Parathyroid adenoma (tissue), 2 donors: ENCODE measurements at regions not wholly inside any gene's neighbourhood (a gene's known extent, or its start where the extent isn't known, plus 50 kb on each side); places are given as distances from the start of the nearest gene placed in this dataset.
"Not testable (repeated sequence)": the region's sequence is repeated elsewhere in the genome, so short reads cannot be mapped to it uniquely, and the experiment has no call there.

Experiments used
- H2AFZ ChIP-seq: fragments of 300-600 bp; sonication (generic); one replicate; pipeline ENCODE4 v1.7.0; 2017; ENCODE audit warnings: antibody characterized with exemption, mild to moderate bottlenecking
- H3K27ac ChIP-seq: fragments of 300-600 bp; sonication (generic); one replicate; pipeline ENCODE4 v1.7.0; 2017
- H3K27me3 ChIP-seq: fragments of 300-600 bp; sonication (generic); one replicate; pipeline ENCODE4 v1.7.0; 2017; ENCODE audit warnings: low read length; ENCODE audit not compliant: control insufficient read depth, insufficient read depth
- H3K36me3 ChIP-seq: fragments of 300-600 bp; sonication (generic); one replicate; pipeline ENCODE4 v1.7.0; 2017; ENCODE audit warnings: low read length; ENCODE audit not compliant: control insufficient read depth, insufficient read depth
- H3K4me1 ChIP-seq: fragments of 300-600 bp; sonication (generic); one replicate; pipeline ENCODE4 v1.7.0; 2017; ENCODE audit warnings: control low read depth
- H3K4me2 ChIP-seq: fragments of 300-600 bp; sonication (generic); one replicate; pipeline ENCODE4 v1.7.0; 2017; ENCODE audit warnings: low read length
- H3K4me3 ChIP-seq: fragments of 300-600 bp; sonication (generic); one replicate; pipeline ENCODE4 v1.7.0; 2017; ENCODE audit warnings: low read depth, low read length
- H3K79me2 ChIP-seq: fragments of 300-600 bp; sonication (generic); one replicate; pipeline ENCODE4 v1.7.0; 2017; ENCODE audit warnings: control low read depth
- H3K9ac ChIP-seq: fragments of 300-600 bp; sonication (generic); one replicate; pipeline ENCODE4 v1.7.0; 2017; ENCODE audit warnings: mild to moderate bottlenecking
- H3K9me3 ChIP-seq: fragments of 300-600 bp; sonication (generic); one replicate; pipeline ENCODE4 v1.7.0; 2017; ENCODE audit warnings: low read length; ENCODE audit not compliant: control insufficient read depth
- CTCF ChIP-seq: fragments of 300-600 bp; sonication (generic); IDR thresholded peaks from one replicate; pipeline ENCODE4 v1.7.0; 2017; ENCODE audit warnings: antibody characterized with exemption, mild to moderate bottlenecking
- donor health status: primary hyperparathyroidism.

- H3K9ac ChIP-seq: no peak overlapping the region
- no peak overlapping the region for H2AFZ ChIP-seq
- H3K4me2 ChIP-seq: no peak overlapping the region
- H3K9me3 ChIP-seq: no peaks in the 10 kb centered on the region
- H3K36me3 ChIP-seq: no peaks in the 10 kb centered on the region
- no peaks in the 10 kb centered on the region for H3K79me2 ChIP-seq
- H3K4me1 ChIP-seq: no peaks in the 10 kb centered on the region
- H3K4me3 ChIP-seq: no peak overlapping the region
- H3K27me3 ChIP-seq: no peaks in the 10 kb centered on the region
- H3K27ac ChIP-seq: no peak overlapping the region
- TF ChIP-seq CTCF: no peak
Measured at GRCh38 chr16:86261379-86261778, 248.9 kb upstream of the FOXF1 start.

- H3K9ac ChIP-seq, H2AFZ ChIP-seq, H3K27me3 ChIP-seq, H3K4me3 ChIP-seq, H3K4me2 ChIP-seq, H3K4me1 ChIP-seq, H3K79me2 ChIP-seq, H3K9me3 ChIP-seq, H3K27ac ChIP-seq, H3K36me3 ChIP-seq: not testable (repeated sequence)
Measured at GRCh38 chr16:86267657-86268056, 242.7 kb upstream of the FOXF1 start.

GRCh38 chr16:86270696-86271095 lies 239.6 kb upstream of the FOXF1 start:
- H3K4me3 ChIP-seq: no peak overlapping the region
- H2AFZ ChIP-seq: no peak overlapping the region
- H3K9ac ChIP-seq: no peak overlapping the region
- no peaks in the 10 kb centered on the region for H3K36me3 ChIP-seq
- no peaks in the 10 kb centered on the region for H3K79me2 ChIP-seq
- H3K27me3 ChIP-seq: no peaks in the 10 kb centered on the region
- H3K9me3 ChIP-seq: no peaks in the 10 kb centered on the region
- no peaks in the 10 kb centered on the region for H3K4me1 ChIP-seq
- H3K27ac ChIP-seq: no peak overlapping the region
- H3K4me2 ChIP-seq: no peak overlapping the region
- no peak for TF ChIP-seq CTCF

DNA sequence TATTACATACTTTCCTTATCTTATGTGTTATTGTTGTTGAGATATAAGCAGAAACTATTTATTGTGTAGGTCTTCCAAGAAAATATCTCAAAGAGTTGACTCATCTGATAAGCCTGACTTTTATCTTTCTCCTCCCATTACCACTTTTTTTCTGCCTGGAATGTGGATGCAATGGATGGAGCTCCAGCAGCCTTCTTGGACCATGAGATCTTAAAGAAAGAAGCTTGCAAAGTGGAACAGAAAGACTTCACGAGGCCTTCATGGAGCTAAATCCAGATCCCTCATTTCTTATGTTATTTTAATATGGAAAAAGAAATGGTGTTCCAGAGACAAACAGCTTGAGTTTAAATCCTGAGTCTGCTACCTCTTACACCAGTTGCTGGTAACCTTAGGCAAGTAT lies 237.6 kb upstream of the FOXF1 start:
- H3K9me3 ChIP-seq: no peaks in the 10 kb centered on the region
- no peaks in the 10 kb centered on the region for H3K79me2 ChIP-seq
- H3K9ac ChIP-seq: no peak overlapping the region
- H3K4me2 ChIP-seq: no peak overlapping the region
- H3K4me3 ChIP-seq: no peak overlapping the region
- H3K4me1 ChIP-seq: no peaks in the 10 kb centered on the region
- no peaks in the 10 kb centered on the region for H3K27me3 ChIP-seq
- H3K27ac ChIP-seq: no peak overlapping the region
- H2AFZ ChIP-seq: no peak overlapping the region
- H3K36me3 ChIP-seq: no peaks in the 10 kb centered on the region
- TF ChIP-seq CTCF: no peak

GRCh38 chr16:86277221-86277620 lies 233.1 kb upstream of the FOXF1 start:
- H3K9me3 ChIP-seq: no peaks in the 10 kb centered on the region
- H3K79me2 ChIP-seq: no peaks in the 10 kb centered on the region
- H3K9ac ChIP-seq: no peak overlapping the region
- no peak overlapping the region for H3K27ac ChIP-seq
- no peak overlapping the region for H2AFZ ChIP-seq
- H3K4me2 ChIP-seq: no peak overlapping the region
- no peak overlapping the region for H3K4me3 ChIP-seq
- H3K36me3 ChIP-seq: no peaks in the 10 kb centered on the region
- H3K27me3 ChIP-seq: no peaks in the 10 kb centered on the region
- no peak for TF ChIP-seq CTCF
- H3K4me1 ChIP-seq: no peaks in the 10 kb centered on the region

DNA sequence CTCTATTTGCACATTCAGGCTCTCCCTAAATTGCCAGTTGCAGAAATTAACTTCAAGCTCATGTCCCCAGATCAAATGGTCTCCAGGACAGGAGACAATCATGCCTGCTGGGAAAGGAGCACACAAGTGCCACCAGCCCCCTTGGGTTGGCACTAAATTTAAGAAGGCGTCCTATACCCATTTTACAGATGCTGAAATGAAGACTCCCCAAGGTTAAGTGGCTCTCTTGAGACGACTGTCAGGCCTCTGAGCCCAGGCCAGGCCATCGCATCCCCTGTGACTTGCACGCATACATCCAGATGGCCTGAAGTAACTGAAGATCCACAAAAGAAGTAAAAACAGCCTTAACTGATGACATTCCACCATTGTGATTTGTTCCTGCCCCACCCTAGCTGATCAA lies 232.5 kb upstream of the FOXF1 start:
- H3K36me3 ChIP-seq, H3K4me2 ChIP-seq, H3K4me1 ChIP-seq, H3K27me3 ChIP-seq, H2AFZ ChIP-seq, H3K27ac ChIP-seq, H3K4me3 ChIP-seq, H3K9me3 ChIP-seq, H3K79me2 ChIP-seq, H3K9ac ChIP-seq: not testable (repeated sequence)
